Coronary artery (tissue), 2 donors: ENCODE measurements at regions not wholly inside any gene's neighbourhood (a gene's known extent, or its start where the extent isn't known, plus 50 kb on each side); places are given as distances from the start of the nearest gene placed in this dataset.

ENCODE experiments used
- DNase-seq: peaks from one replicate; pipeline ENCODE4 v3.0.0-alpha.2; 2017; ENCODE audit warnings: low spot score
- H3K27ac ChIP-seq, 2 donors: fragments of 200-600 bp; sonication (generic); one replicate each; pipeline ENCODE4 v1.5.1; 2016 to 2019
- H3K4me3 ChIP-seq: fragments of 200-600 bp; sonication (generic); 2 replicates; pipeline ENCODE4 v1.5.1; 2016; ENCODE audit warnings: mild to moderate bottlenecking, moderate library complexity
- CTCF ChIP-seq: fragments of 200-600 bp; sonication (generic); IDR thresholded peaks from one replicate; pipeline ENCODE4 v1.5.1; 2019; ENCODE audit warnings: antibody characterized with exemption

GRCh38 chr3:72220946-72221345 lies 436.0 kb upstream of the PROK2 start:
- DNase-seq = no peak
- TF ChIP-seq CTCF = no peak
- H3K4me3 ChIP-seq = no peak overlapping the region
- no peak overlapping the region for H3K27ac ChIP-seq

GRCh38 chr3:72219752-72220151 lies 434.8 kb upstream of the PROK2 start:
- no peak for TF ChIP-seq CTCF
- Histone ChIP-seq H3K27ac (no peak overlapping the region), H3K4me3 (no peak overlapping the region)
- DNase-seq = no peak

- DNase-seq = no peak
- H3K4me3 ChIP-seq = no peak overlapping the region
- no peak overlapping the region for H3K27ac ChIP-seq
- TF ChIP-seq CTCF = no peak
Observed at GRCh38 chr3:72217570-72217969, 432.6 kb upstream of the PROK2 start.

GRCh38 chr3:72214066-72214951 lies 429.4 kb upstream of the PROK2 start:
- no peak for DNase-seq
- Histone ChIP-seq H3K27ac (no peak overlapping the region), H3K4me3 (no peak overlapping the region)
- no peak for TF ChIP-seq CTCF

GRCh38 chr3:72213296-72214065 lies 428.5 kb upstream of the PROK2 start:
- TF ChIP-seq CTCF = no peak
- no peak overlapping the region for H3K27ac ChIP-seq

GRCh38 chr3:72212396-72212795 lies 427.4 kb upstream of the PROK2 start:
- Histone ChIP-seq H3K27ac (no peak overlapping the region), H3K4me3 (no peak overlapping the region)
- TF ChIP-seq CTCF = no peak
- no peak for DNase-seq

More at GRCh38 chr3:72213296-72214065, 428.5 kb upstream of the PROK2 start:
- peak; percentile 9 for DNase-seq
- H3K4me3 ChIP-seq = no peak overlapping the region
